ENCODE measurements at regions not wholly inside any gene's neighbourhood (a gene's known extent, or its start where the extent isn't known, plus 50 kb on each side); places are given as distances from the start of the nearest gene placed in this dataset.
"Not testable (repeated sequence)": the region's sequence is repeated elsewhere in the genome, so short reads cannot be mapped to it uniquely, and the experiment has no call there.

- peaks cover 12% of the 10 kb centered on the region for H3K4me1 Mint-ChIP-seq
- peaks cover 11% of the 10 kb centered on the region for H3K9me3 Mint-ChIP-seq
- no peaks in the 10 kb centered on the region for H3K27me3 Mint-ChIP-seq
- H3K27ac Mint-ChIP-seq, result no peak overlapping the region
- ChIA-PET CTCF (interaction anchor here (1.1 kb wide), 1 partner anchor 21 kb away, joined by 3 read pairs; no protein-coding TSS in a partner anchor), POLR2A (no interaction called here)
- H3K4me3 Mint-ChIP-seq, result no peak overlapping the region
- H3K36me3 Mint-ChIP-seq (ENCODE audit: low read depth), result peaks cover 4% of the 10 kb centered on the region
- DNase-seq, result no peak
Measured at GRCh38 chr12:92070864-92071445, 74.7 kb downstream of the BTG1 start.

GRCh38 chr12:92070054-92070863, 75.4 kb downstream of the BTG1 start:
- Mint-ChIP-seq H3K27me3 (no peaks in the 10 kb centered on the region), H3K4me1 (peaks cover 10% of the 10 kb centered on the region), H3K36me3 (ENCODE audit: low read depth) (peaks cover 4% of the 10 kb centered on the region), H3K4me3 (no peak overlapping the region), H3K27ac (no peak overlapping the region), H3K9me3 (peaks cover 11% of the 10 kb centered on the region)
- ChIA-PET POLR2A (no interaction called here), CTCF (interaction anchor here (1.1 kb wide), 1 partner anchor 20 kb away, joined by 3 read pairs; no protein-coding TSS in a partner anchor)
- DNase-seq, result no peak

GRCh38 chr12:92068459-92068858, 77.2 kb downstream of the BTG1 start:
- no peak overlapping the region for H3K4me3 Mint-ChIP-seq
- H3K9me3 Mint-ChIP-seq, result peaks cover 11% of the 10 kb centered on the region
- peaks cover 9% of the 10 kb centered on the region for H3K4me1 Mint-ChIP-seq
- no peak overlapping the region for H3K27ac Mint-ChIP-seq
- no peak for DNase-seq
- ChIA-PET POLR2A (no interaction called here), CTCF (interaction anchor here (1.1 kb wide), 1 partner anchor 27 kb away, joined by 3 read pairs; no protein-coding TSS in a partner anchor)
- H3K36me3 Mint-ChIP-seq (ENCODE audit: low read depth), result peaks cover 4% of the 10 kb centered on the region
- no peaks in the 10 kb centered on the region for H3K27me3 Mint-ChIP-seq

GRCh38 chr12:92065639-92066038, 80.0 kb downstream of the BTG1 start:
- CTCF ChIA-PET, result interaction anchor here (1.1 kb wide), 1 partner anchor 19 kb away, joined by 3 read pairs; no protein-coding TSS in a partner anchor
- Mint-ChIP-seq H3K27me3 (no peaks in the 10 kb centered on the region), H3K4me1 (peaks cover 15% of the 10 kb centered on the region), H3K27ac (no peak overlapping the region), H3K36me3 (ENCODE audit: low read depth) (peaks cover 5% of the 10 kb centered on the region), H3K4me3 (no peak overlapping the region), H3K9me3 (peaks cover 6% of the 10 kb centered on the region)
- POLR2A ChIA-PET, result interaction anchor here (0.6 kb wide), 1 partner anchor 37 kb away, joined by 3 read pairs; no protein-coding TSS in a partner anchor
- no peak for DNase-seq

DNA sequence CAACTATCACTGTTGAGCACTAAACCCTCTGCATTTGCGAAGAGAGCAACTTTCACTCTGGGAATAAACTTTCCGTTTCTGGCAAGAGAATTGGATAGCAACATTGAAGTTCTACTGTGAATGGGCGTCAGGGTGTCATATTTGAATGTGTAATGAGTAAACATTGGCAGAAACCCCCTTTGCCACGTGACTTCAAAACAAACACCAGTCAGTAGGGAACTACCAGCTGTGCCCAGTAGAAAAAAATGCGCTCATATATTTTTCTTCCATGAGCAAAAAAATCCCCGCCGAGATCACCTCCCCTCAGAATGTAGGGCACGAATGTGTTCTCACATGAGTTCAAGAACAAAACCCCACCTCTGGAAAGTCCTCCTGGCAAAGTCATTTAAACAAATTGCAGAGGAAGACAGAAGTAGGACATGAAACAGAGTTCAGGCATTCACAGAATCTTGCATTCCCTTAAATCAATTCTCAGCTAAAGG, 80.6 kb downstream of the BTG1 start:
- peaks cover 9% of the 10 kb centered on the region for H3K9me3 Mint-ChIP-seq
- peaks cover 7% of the 10 kb centered on the region for H3K36me3 Mint-ChIP-seq (ENCODE audit: low read depth)
- no peak for DNase-seq
- ChIA-PET POLR2A (interaction anchor here (0.6 kb wide), 1 partner anchor 36 kb away, joined by 3 read pairs; no protein-coding TSS in a partner anchor), CTCF (interaction anchor here (1.1 kb wide), 1 partner anchor 20 kb away, joined by 3 read pairs; no protein-coding TSS in a partner anchor)
- peaks cover 18% of the 10 kb centered on the region for H3K4me1 Mint-ChIP-seq
- H3K27me3 Mint-ChIP-seq, result no peaks in the 10 kb centered on the region
- no peak overlapping the region for H3K27ac Mint-ChIP-seq
- H3K4me3 Mint-ChIP-seq, result no peak overlapping the region

DNA sequence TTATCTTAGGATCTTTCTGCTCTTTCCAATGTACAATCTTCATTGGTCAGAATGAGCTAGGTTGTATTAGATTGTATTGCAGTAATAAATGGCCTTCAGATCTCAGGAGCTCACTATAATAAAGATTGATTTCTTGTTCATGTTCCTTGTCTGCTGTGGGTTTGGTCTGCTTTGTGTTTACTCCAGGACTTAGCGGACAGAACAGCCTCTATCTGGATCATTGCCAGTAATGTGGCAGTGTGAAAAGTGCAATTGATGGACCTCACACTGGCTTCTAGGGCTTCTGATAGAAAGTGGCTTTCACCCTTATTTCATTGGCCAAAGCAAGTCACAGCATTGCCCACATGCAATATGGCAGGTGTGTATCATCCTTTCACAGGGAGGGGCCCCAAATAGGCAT, 81.2 kb downstream of the BTG1 start:
- POLR2A ChIA-PET, result interaction anchor here (0.6 kb wide), 1 partner anchor 52 kb away, joined by 4 read pairs; no protein-coding TSS in a partner anchor
- CTCF ChIA-PET, result no interaction called here
- Mint-ChIP-seq H3K9me3 (peaks cover 9% of the 10 kb centered on the region), H3K27ac (no peak overlapping the region), H3K36me3 (ENCODE audit: low read depth) (peaks cover 8% of the 10 kb centered on the region), H3K4me1 (peaks cover 24% of the 10 kb centered on the region), H3K4me3 (no peak overlapping the region), H3K27me3 (no peaks in the 10 kb centered on the region)
- no peak for DNase-seq

- ChIA-PET POLR2A (no interaction called here), CTCF (interaction anchor here (1.1 kb wide), 1 partner anchor 19 kb away, joined by 4 read pairs; no protein-coding TSS in a partner anchor)
- H3K9me3 Mint-ChIP-seq, result peaks cover 9% of the 10 kb centered on the region
- no peak for DNase-seq
- H3K4me3 Mint-ChIP-seq, result no peak overlapping the region
- H3K27ac Mint-ChIP-seq, result no peak overlapping the region
- H3K27me3 Mint-ChIP-seq, result no peaks in the 10 kb centered on the region
- H3K36me3 Mint-ChIP-seq (ENCODE audit: low read depth), result peaks cover 10% of the 10 kb centered on the region
- H3K4me1 Mint-ChIP-seq, result peaks cover 32% of the 10 kb centered on the region
Measured at GRCh38 chr12:92063641-92064040, 82.0 kb downstream of the BTG1 start.

- CTCF ChIA-PET, result interaction anchor here (1.1 kb wide), 1 partner anchor 18 kb away, joined by 4 read pairs; no protein-coding TSS in a partner anchor
- Mint-ChIP-seq H3K4me3 (no peak overlapping the region), H3K9me3 (peaks cover 13% of the 10 kb centered on the region), H3K27ac (no peak overlapping the region), H3K27me3 (no peaks in the 10 kb centered on the region), H3K4me1 (peaks cover 38% of the 10 kb centered on the region), H3K36me3 (ENCODE audit: low read depth) (peaks cover 15% of the 10 kb centered on the region)
- POLR2A ChIA-PET, result interaction anchor here (0.5 kb wide), 1 partner anchor 443 kb away, joined by 7 read pairs; no protein-coding TSS in a partner anchor
- DNase-seq, result no peak
Measured at GRCh38 chr12:92062539-92063493, 82.8 kb downstream of the BTG1 start.

GRCh38 chr12:92061061-92061460, 84.6 kb downstream of the BTG1 start:
- no peaks in the 10 kb centered on the region for H3K27me3 Mint-ChIP-seq
- H3K4me3 Mint-ChIP-seq, result no peak overlapping the region
- no peak overlapping the region for H3K27ac Mint-ChIP-seq
- no peak for DNase-seq
- ChIA-PET CTCF (interaction anchor here (1.5 kb wide), 1 partner anchor 12 kb away, joined by 3 read pairs; no protein-coding TSS in a partner anchor), POLR2A (no interaction called here)
- H3K36me3 Mint-ChIP-seq (ENCODE audit: low read depth), result peaks cover 27% of the 10 kb centered on the region
- H3K4me1 Mint-ChIP-seq, result peaks cover 52% of the 10 kb centered on the region
- H3K9me3 Mint-ChIP-seq, result peaks cover 25% of the 10 kb centered on the region

- Mint-ChIP-seq H3K27me3 (no peaks in the 10 kb centered on the region), H3K4me1 (peaks cover 55% of the 10 kb centered on the region), H3K27ac (no peak overlapping the region), H3K36me3 (ENCODE audit: low read depth) (peaks cover 27% of the 10 kb centered on the region), H3K9me3 (peaks cover 25% of the 10 kb centered on the region), H3K4me3 (no peak overlapping the region)
- DNase-seq, result no peak
- CTCF ChIA-PET, result interaction anchor here (1.1 to 1.5 kb wide), 2 partner anchors 11 to 18 kb away, joined by 3 read pairs; no protein-coding TSS in a partner anchor
- POLR2A ChIA-PET, result no interaction called here
Measured at GRCh38 chr12:92059960-92060359, 85.7 kb downstream of the BTG1 start.

DNA sequence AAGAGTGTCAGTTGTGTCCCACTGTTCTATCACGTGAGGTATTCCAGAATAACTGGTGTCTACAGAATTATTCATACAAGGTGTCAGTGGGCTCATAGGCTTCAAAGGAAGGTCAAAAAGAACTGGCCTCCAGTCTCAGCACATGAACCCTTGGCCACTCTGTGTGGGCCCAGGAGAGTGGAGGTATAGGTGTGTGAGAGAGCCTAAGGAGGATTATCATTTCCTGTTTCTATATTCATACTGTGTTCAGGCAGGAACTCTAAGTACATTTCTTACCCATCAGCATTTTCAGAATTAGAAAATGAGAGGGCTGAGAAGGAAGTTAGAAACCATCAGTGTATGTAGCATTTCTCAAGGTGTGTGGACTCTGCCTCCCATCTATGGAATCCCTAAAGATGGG, 87.0 kb downstream of the BTG1 start:
- POLR2A ChIA-PET, result no interaction called here
- H3K4me1 Mint-ChIP-seq, result peaks cover 55% of the 10 kb centered on the region
- CTCF ChIA-PET, result no interaction called here
- DNase-seq, result no peak
- H3K36me3 Mint-ChIP-seq (ENCODE audit: low read depth), result peaks cover 27% of the 10 kb centered on the region
- H3K9me3 Mint-ChIP-seq, result peaks cover 25% of the 10 kb centered on the region
- H3K27ac Mint-ChIP-seq, result peak overlapping the region; percentile 62
- no peak overlapping the region for H3K4me3 Mint-ChIP-seq
- no peaks in the 10 kb centered on the region for H3K27me3 Mint-ChIP-seq

DNA sequence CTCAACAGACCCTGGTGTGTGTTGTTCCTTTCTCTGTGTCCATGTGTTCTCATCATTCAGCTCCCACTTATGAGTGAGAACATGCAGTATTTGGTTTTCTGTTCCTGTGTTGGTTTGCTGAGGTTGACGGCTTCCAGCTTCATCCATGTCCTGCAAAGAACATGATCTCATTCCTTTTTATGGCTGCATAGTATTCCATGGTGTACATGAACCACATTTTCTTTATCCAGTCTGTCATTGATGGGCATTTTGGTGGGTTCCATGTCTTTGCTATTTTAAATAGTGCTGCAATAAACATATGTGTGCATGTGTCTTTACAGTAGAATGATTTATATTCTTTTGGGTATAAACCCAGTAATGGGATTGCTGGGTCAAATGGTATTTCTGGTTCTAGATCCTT, 88.9 kb downstream of the BTG1 start:
- CTCF ChIA-PET, H3K27me3 Mint-ChIP-seq, H3K4me3 Mint-ChIP-seq, POLR2A ChIA-PET, DNase-seq: not testable (repeated sequence)
- H3K4me1 Mint-ChIP-seq, result peaks cover 56% of the 10 kb centered on the region
- H3K36me3 Mint-ChIP-seq (ENCODE audit: low read depth), result peaks cover 26% of the 10 kb centered on the region
- peaks cover 25% of the 10 kb centered on the region for H3K9me3 Mint-ChIP-seq
- peak overlapping the region; percentile 92 for H3K27ac Mint-ChIP-seq

Data from activated CD4-positive, alpha-beta T cell treated with anti-CD3 and anti-CD28 coated beads, Interleukin-2, amount 10 ng/mL, durations not matched to agents 7 days and 5 days (primary cell).